OCI-M1 (cell line): ENCODE measurements at regions not wholly inside any gene's neighbourhood (a gene's known extent, or its start where the extent isn't known, plus 50 kb on each side); places are given as distances from the start of the nearest gene placed in this dataset.
"Not testable (repeated sequence)": the region's sequence is repeated elsewhere in the genome, so short reads cannot be mapped to it uniquely, and the experiment has no call there.

ENCODE experiments used
- DNase-seq: peaks from one replicate; lab custom pipeline; 2025; lab: John Stamatoyannopoulos, UW

- DNase-seq = no peak
Measured at GRCh38 chr16:72596373-72596772, 424.4 kb upstream of the PMFBP1 start.

- no peak for DNase-seq
Measured at GRCh38 chr16:72590151-72590937, 418.4 kb upstream of the PMFBP1 start.

- DNase-seq = no peak
Measured at GRCh38 chr16:72588551-72588950, 416.6 kb upstream of the PMFBP1 start.

- not testable (repeated sequence) for DNase-seq
Measured at GRCh38 chr16:72578061-72578460, 406.1 kb upstream of the PMFBP1 start.

- DNase-seq = no peak
Measured at GRCh38 chr16:72576189-72576588, 404.2 kb upstream of the PMFBP1 start.

GRCh38 chr16:72569677-72570076, 397.7 kb upstream of the PMFBP1 start:
- DNase-seq = no peak

- DNase-seq = no peak
Measured at GRCh38 chr16:72568502-72568901, 396.5 kb upstream of the PMFBP1 start.

GRCh38 chr16:72566174-72566573, 394.2 kb upstream of the PMFBP1 start:
- no peak for DNase-seq

GRCh38 chr16:72565106-72565505, 393.2 kb upstream of the PMFBP1 start:
- DNase-seq = no peak

- no peak for DNase-seq
Measured at GRCh38 chr16:72560617-72561016, 388.7 kb upstream of the PMFBP1 start.

GRCh38 chr16:72558501-72558900, 386.5 kb upstream of the PMFBP1 start:
- DNase-seq = no peak

GRCh38 chr16:72554935-72555334, 383.0 kb upstream of the PMFBP1 start:
- no peak for DNase-seq

GRCh38 chr16:72552654-72553053, 380.7 kb upstream of the PMFBP1 start:
- no peak for DNase-seq

GRCh38 chr16:72551649-72552048, 379.7 kb upstream of the PMFBP1 start:
- no peak for DNase-seq

GRCh38 chr16:72549878-72550277, 377.9 kb upstream of the PMFBP1 start:
- DNase-seq = no peak

GRCh38 chr16:72542102-72542501, 370.1 kb upstream of the PMFBP1 start:
- DNase-seq = no peak

GRCh38 chr16:72537664-72538063, 365.7 kb upstream of the PMFBP1 start:
- DNase-seq = no peak

GRCh38 chr16:72536723-72537435, 364.9 kb upstream of the PMFBP1 start:
- DNase-seq = no peak

GRCh38 chr16:72532906-72533410, 361.0 kb upstream of the PMFBP1 start:
- DNase-seq = no peak

- no peak for DNase-seq
Measured at GRCh38 chr16:72530434-72530833, 358.5 kb upstream of the PMFBP1 start.

- DNase-seq = no peak
Measured at GRCh38 chr16:72523087-72523486, 351.1 kb upstream of the PMFBP1 start.

- DNase-seq = no peak
Measured at GRCh38 chr16:72517154-72517553, 345.2 kb upstream of the PMFBP1 start.

- no peak for DNase-seq
Measured at GRCh38 chr16:72511171-72511570, 339.2 kb upstream of the PMFBP1 start.
